Neural cell (in vitro differentiated cells): ENCODE measurements at regions not wholly inside any gene's neighbourhood (a gene's known extent, or its start where the extent isn't known, plus 50 kb on each side); places are given as distances from the start of the nearest gene placed in this dataset.

Source experiments
- CTCF ChIP-seq: fragments of 450-650 bp; IDR thresholded peaks from 2 replicates; pipeline ENCODE4 v1.5.1; 2014; ENCODE audit warnings: antibody characterized with exemption, mild to moderate bottlenecking, moderate library complexity; ENCODE audit not compliant: poor library complexity, severe bottlenecking
- EP300 ChIP-seq: fragments of 450-650 bp; conservative IDR thresholded peaks from 2 replicates; pipeline ENCODE4 v1.6.1; 2014; ENCODE audit warnings: antibody characterized with exemption, mild to moderate bottlenecking, moderate library complexity; ENCODE audit not compliant: poor library complexity, severe bottlenecking
- EZH2 ChIP-seq: fragments of 200-600, 300-800 bp; shearing (Covaris generic), sonication (generic); IDR thresholded peaks from 2 replicates; pipeline ENCODE4 v1.6.1; 2014; ENCODE audit warnings: antibody characterized with exemption, low read length, borderline replicate concordance, mild to moderate bottlenecking; ENCODE audit not compliant: insufficient read depth, poor library complexity, severe bottlenecking
- POLR2AphosphoS5 ChIP-seq: IDR thresholded peaks from 2 replicates; pipeline ENCODE4 v1.6.1; 2012
- REST ChIP-seq: IDR thresholded peaks from 2 replicates; pipeline ENCODE4 v1.6.1; 2012; ENCODE audit warnings: borderline replicate concordance
- TAF1 ChIP-seq: IDR thresholded peaks from 2 replicates; pipeline ENCODE4 v1.6.1; 2012; ENCODE audit warnings: low read depth

GRCh38 chr5:35324679-35325078 lies 94.4 kb upstream of the PRLR start:
- no peak for TF ChIP-seq EZH2
- TF ChIP-seq CTCF: no peak
- no peak for TF ChIP-seq TAF1
- TF ChIP-seq EP300: no peak
- no peak for TF ChIP-seq POLR2AphosphoS5
- TF ChIP-seq REST: no peak
